Gastrocnemius medialis (tissue), 4 donors: ENCODE measurements at regions not wholly inside any gene's neighbourhood (a gene's known extent, or its start where the extent isn't known, plus 50 kb on each side); places are given as distances from the start of the nearest gene placed in this dataset.

ENCODE experiments used
- ATAC-seq, 2 donors: fragments of 150-250 bp; one replicate each; pipeline ENCODE4 v1.9.1; 2016
- DNase-seq, 2 donors: peaks; one replicate each; pipeline ENCODE4 v3.0.0-alpha.2; 2019
- H3K27ac ChIP-seq, 4 donors: fragments of 200-600 bp; sonication (generic); 1 replicate in 1 of 4; 2 replicates in 3 of 4; pipeline ENCODE4 v1.5.1; 2016 to 2018; ENCODE audit warnings: mild to moderate bottlenecking in 2 of 4, moderate library complexity in 1 of 4
- H3K27me3 ChIP-seq, 3 donors: fragments of 200-600 bp; sonication (generic) in 2 of 3; 1 replicate in 1 of 3; 2 replicates in 2 of 3; pipeline versions ENCODE4 v1.5.1 to v1.6.0; 2016 to 2019; ENCODE audit warnings: mild to moderate bottlenecking in 1 of 3, moderate library complexity in 1 of 3
- H3K36me3 ChIP-seq, 2 donors: fragments of 200-600 bp; sonication (generic) in 1 of 2; one replicate each; pipeline ENCODE4 v1.5.1; 2017 to 2018
- H3K4me1 ChIP-seq, 2 donors: fragments of 200-600 bp; sonication (generic) in 1 of 2; one replicate each; pipeline ENCODE4 v1.5.1; 2016 to 2017; ENCODE audit warnings: mild to moderate bottlenecking in 2 of 2
- H3K4me3 ChIP-seq, 4 donors: fragments of 200-600 bp; sonication (generic) in 3 of 4; 1 replicate in 1 of 4; 2 replicates in 3 of 4; pipeline ENCODE4 v1.5.1; 2016 to 2019; ENCODE audit warnings: mild to moderate bottlenecking in 2 of 4
- H3K9me3 ChIP-seq, 3 donors: fragments of 200-600 bp; sonication (generic) in 2 of 3; 1 replicate in 1 of 3; 2 replicates in 2 of 3; pipeline ENCODE4 v1.5.1; 2016 to 2019
- POLR2A ChIP-seq, 2 donors: fragments of 450-650 bp; IDR thresholded peaks; one replicate each; pipeline ENCODE4 v1.6.1; 2017; ENCODE audit warnings: antibody characterized with exemption in 2 of 2, mild to moderate bottlenecking in 2 of 2, moderate library complexity in 2 of 2
- in situ Hi-C, 4 donors: fragments of 200-750 bp; cut with MboI; loops; one replicate each; pipeline versions ENCODE4 v1.15.0 to v1.8.0; 2017; ENCODE audit warnings: low sequenced_read_pairs in 4 of 4
- intact Hi-C: fragments of 100-400 bp; cut with DNase I; formaldehyde crosslinking; loops from one replicate; pipeline ENCODE4 v1.15.1; 2023; ENCODE audit warnings: low total_unique reads
- TF ChIP-seq, protein P1 (sequence below), 5 experiments: fragments of 450-650 bp in 3 of 5; fragments of 200-600 bp in 2 of 5; sonication (generic) in 2 of 5; IDR thresholded peaks in 4 of 5; conservative IDR thresholded peaks in 1 of 5; 1 replicate in 4 of 5; 2 replicates in 1 of 5; pipeline ENCODE4 v1.5.1; 2016 to 2019; ENCODE audit warnings: antibody characterized with exemption in 5 of 5, mild to moderate bottlenecking in 3 of 5, moderate library complexity in 3 of 5

GRCh38 chr2:57575700-57576268 lies 470.8 kb upstream of the VRK2 start:
- in situ Hi-C loops, result no loop called here
- intact Hi-C loops, result no loop called here

DNA sequence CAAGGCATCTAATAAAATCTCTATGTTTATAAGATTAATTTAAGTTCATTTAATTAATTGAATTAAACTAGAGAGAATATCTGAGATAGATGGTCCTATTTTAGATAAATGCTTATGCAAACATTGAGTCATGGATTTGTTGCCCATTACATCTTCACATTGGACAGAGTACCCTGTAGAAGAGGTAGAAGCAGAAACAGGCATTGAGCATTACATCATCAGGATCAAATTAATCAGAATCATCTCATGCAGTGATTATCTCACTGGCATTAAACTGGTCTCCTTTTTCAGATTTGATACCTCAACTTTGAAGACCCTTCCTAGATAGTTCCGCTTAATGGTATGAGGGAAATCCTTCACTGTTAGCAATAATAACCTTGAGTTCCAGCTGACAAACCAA lies 469.6 kb upstream of the VRK2 start:
- intact Hi-C loops, result no loop called here
- no peak overlapping the region for H3K4me3 ChIP-seq

More at GRCh38 chr2:57575700-57576268, 470.8 kb upstream of the VRK2 start:
- Histone ChIP-seq H3K27me3 (no peaks in the 10 kb centered on the region), H3K9me3 (no peaks in the 10 kb centered on the region), H3K4me1 (no peaks in the 10 kb centered on the region), H3K36me3 (no peaks in the 10 kb centered on the region), H3K27ac (no peak overlapping the region), H3K4me3 (no peak overlapping the region)
- no peak for ATAC-seq
- no peak for DNase-seq
- TF ChIP-seq POLR2A (IDR thresholded peaks at IDR 0.05), result no peak
- TF ChIP-seq, protein P1, sequence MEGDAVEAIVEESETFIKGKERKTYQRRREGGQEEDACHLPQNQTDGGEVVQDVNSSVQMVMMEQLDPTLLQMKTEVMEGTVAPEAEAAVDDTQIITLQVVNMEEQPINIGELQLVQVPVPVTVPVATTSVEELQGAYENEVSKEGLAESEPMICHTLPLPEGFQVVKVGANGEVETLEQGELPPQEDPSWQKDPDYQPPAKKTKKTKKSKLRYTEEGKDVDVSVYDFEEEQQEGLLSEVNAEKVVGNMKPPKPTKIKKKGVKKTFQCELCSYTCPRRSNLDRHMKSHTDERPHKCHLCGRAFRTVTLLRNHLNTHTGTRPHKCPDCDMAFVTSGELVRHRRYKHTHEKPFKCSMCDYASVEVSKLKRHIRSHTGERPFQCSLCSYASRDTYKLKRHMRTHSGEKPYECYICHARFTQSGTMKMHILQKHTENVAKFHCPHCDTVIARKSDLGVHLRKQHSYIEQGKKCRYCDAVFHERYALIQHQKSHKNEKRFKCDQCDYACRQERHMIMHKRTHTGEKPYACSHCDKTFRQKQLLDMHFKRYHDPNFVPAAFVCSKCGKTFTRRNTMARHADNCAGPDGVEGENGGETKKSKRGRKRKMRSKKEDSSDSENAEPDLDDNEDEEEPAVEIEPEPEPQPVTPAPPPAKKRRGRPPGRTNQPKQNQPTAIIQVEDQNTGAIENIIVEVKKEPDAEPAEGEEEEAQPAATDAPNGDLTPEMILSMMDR (IDR thresholded peaks at IDR 0.05 in 4 of 5, conservative IDR thresholded peaks at IDR 0.05 in 1 of 5), result no peak

GRCh38 chr2:57597940-57598339 lies 448.7 kb upstream of the VRK2 start:
- no peaks in the 10 kb centered on the region for H3K4me1 ChIP-seq
- DNase-seq, result no peak
- H3K4me3 ChIP-seq, result no peak overlapping the region
- no peak overlapping the region for H3K27ac ChIP-seq
- no peaks in the 10 kb centered on the region for H3K9me3 ChIP-seq
- intact Hi-C loops (no loop called here), in situ Hi-C loops (no loop called here)
- no peaks in the 10 kb centered on the region for H3K36me3 ChIP-seq
- H3K27me3 ChIP-seq, result no peaks in the 10 kb centered on the region
- ATAC-seq, result no peak
- TF ChIP-seq POLR2A (IDR thresholded peaks at IDR 0.05), result no peak
- TF ChIP-seq, protein P1 (IDR thresholded peaks at IDR 0.05 in 4 of 5, conservative IDR thresholded peaks at IDR 0.05 in 1 of 5), result no peak

More for the DNA sequence above, 469.6 kb upstream of the VRK2 start:
- in situ Hi-C loops, result no loop called here
- H3K4me1 ChIP-seq, result no peaks in the 10 kb centered on the region
- DNase-seq, result no peak
- ATAC-seq, result no peak
- TF ChIP-seq POLR2A (IDR thresholded peaks at IDR 0.05), result no peak
- TF ChIP-seq, protein P1 (IDR thresholded peaks at IDR 0.05 in 4 of 5, conservative IDR thresholded peaks at IDR 0.05 in 1 of 5), result no peak
- H3K27me3 ChIP-seq, result no peaks in the 10 kb centered on the region
- no peak overlapping the region for H3K27ac ChIP-seq
- H3K36me3 ChIP-seq, result no peaks in the 10 kb centered on the region
- no peaks in the 10 kb centered on the region for H3K9me3 ChIP-seq

GRCh38 chr2:57598551-57598950 lies 448.1 kb upstream of the VRK2 start:
- in situ Hi-C loops (no loop called here), intact Hi-C loops (no loop called here)
- H3K4me1 ChIP-seq, result no peaks in the 10 kb centered on the region
- H3K4me3 ChIP-seq, result no peak overlapping the region
- H3K36me3 ChIP-seq, result no peaks in the 10 kb centered on the region
- no peak for ATAC-seq
- no peak overlapping the region for H3K27ac ChIP-seq
- H3K27me3 ChIP-seq, result no peaks in the 10 kb centered on the region
- TF ChIP-seq, protein P1 (IDR thresholded peaks at IDR 0.05 in 4 of 5, conservative IDR thresholded peaks at IDR 0.05 in 1 of 5), result no peak
- no peak for TF ChIP-seq POLR2A (IDR thresholded peaks at IDR 0.05)
- no peaks in the 10 kb centered on the region for H3K9me3 ChIP-seq
- DNase-seq, result no peak

DNA sequence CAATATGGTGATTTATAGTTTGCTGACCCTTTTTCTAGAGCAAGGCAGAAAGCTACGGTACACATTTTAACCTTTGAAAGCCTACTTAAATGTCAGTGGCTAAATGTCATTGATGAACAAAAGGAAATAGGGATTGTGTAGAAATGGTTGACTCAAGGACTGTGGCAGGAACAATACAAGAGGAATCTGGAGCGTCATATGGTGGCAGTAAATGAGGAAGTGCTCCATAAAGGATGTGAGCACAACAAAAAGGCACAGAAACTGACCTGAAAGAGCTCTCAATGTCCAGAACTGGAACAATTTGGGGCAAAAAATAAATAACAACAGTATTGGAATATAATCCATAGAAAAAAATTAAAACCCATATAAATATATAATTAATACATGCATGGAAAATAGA lies 443.9 kb upstream of the VRK2 start:
- in situ Hi-C loops (no loop called here), intact Hi-C loops (no loop called here)
- TF ChIP-seq, protein P1 (IDR thresholded peaks at IDR 0.05 in 4 of 5, conservative IDR thresholded peaks at IDR 0.05 in 1 of 5), result no peak
- no peak for TF ChIP-seq POLR2A (IDR thresholded peaks at IDR 0.05)
- no peak overlapping the region for H3K27ac ChIP-seq
- no peak for DNase-seq
- no peaks in the 10 kb centered on the region for H3K36me3 ChIP-seq
- H3K4me3 ChIP-seq, result no peak overlapping the region
- H3K4me1 ChIP-seq, result no peaks in the 10 kb centered on the region
- H3K9me3 ChIP-seq, result no peaks in the 10 kb centered on the region
- ATAC-seq, result no peak
- H3K27me3 ChIP-seq, result no peaks in the 10 kb centered on the region
